ENCODE measurements at regions not wholly inside any gene's neighbourhood (a gene's known extent, or its start where the extent isn't known, plus 50 kb on each side); places are given as distances from the start of the nearest gene placed in this dataset.
A peak's percentile ranks its signal among the peaks of the same experiment; 100 is the strongest.

- no peak overlapping the region for H3K27ac ChIP-seq
- no peaks in the 10 kb centered on the region for H3K36me3 ChIP-seq
- intact Hi-C loops (cut with DNase I): no loop called here
- ATAC-seq (no peak), DNase-seq (no peak)
- no peaks in the 10 kb centered on the region for H3K27me3 ChIP-seq
- no peaks in the 10 kb centered on the region for H3K4me1 ChIP-seq
- H3K9me3 ChIP-seq: no peaks in the 10 kb centered on the region
- H3K4me3 ChIP-seq: no peak overlapping the region
- WGBS (ENCODE audit: insufficient coverage, low coverage, low lambda C conversion rate, missing lambda C conversion rate): 81% methylated on average over 5 of the region's 11 CpGs
- TF ChIP-seq CTCF (IDR thresholded peaks at IDR 0.05) (no peak), POLR2A (IDR thresholded peaks at IDR 0.05) (no peak)
These were observed 470.8 kb upstream of the ZMIZ1 start for GRCh38 chr10:78597796-78598555.

GRCh38 chr10:78599122-78599853 is 469.5 kb upstream of the ZMIZ1 start:
- intact Hi-C loops (cut with DNase I): no loop called here
- no peaks in the 10 kb centered on the region for H3K27me3 ChIP-seq
- H3K36me3 ChIP-seq: no peaks in the 10 kb centered on the region
- DNase-seq (no peak), ATAC-seq (peak in 2 of 4 donors; percentile 25 to 34)
- no peaks in the 10 kb centered on the region for H3K4me1 ChIP-seq
- H3K4me3 ChIP-seq: no peak overlapping the region
- TF ChIP-seq CTCF (IDR thresholded peaks at IDR 0.05): peak in 2 of 4 donors; percentile 21 to 38
- TF ChIP-seq POLR2A (IDR thresholded peaks at IDR 0.05): no peak
- 79% methylated on average over 2 of the region's 3 CpGs for WGBS (ENCODE audit: insufficient coverage, low coverage, low lambda C conversion rate, missing lambda C conversion rate)
- H3K9me3 ChIP-seq: no peaks in the 10 kb centered on the region
- H3K27ac ChIP-seq: no peak overlapping the region

GRCh38 chr10:78600121-78600665 is 468.6 kb upstream of the ZMIZ1 start:
- H3K4me3 ChIP-seq: no peak overlapping the region
- no peaks in the 10 kb centered on the region for H3K4me1 ChIP-seq
- no peaks in the 10 kb centered on the region for H3K36me3 ChIP-seq
- H3K27ac ChIP-seq: no peak overlapping the region
- DNase-seq (no peak), ATAC-seq (no peak)
- H3K27me3 ChIP-seq: no peaks in the 10 kb centered on the region
- TF ChIP-seq CTCF (IDR thresholded peaks at IDR 0.05) (no peak), POLR2A (IDR thresholded peaks at IDR 0.05) (no peak)
- 55% methylated on average over 4 of the region's 5 CpGs for WGBS (ENCODE audit: insufficient coverage, low coverage, low lambda C conversion rate, missing lambda C conversion rate)
- intact Hi-C loops (cut with DNase I): no loop called here
- H3K9me3 ChIP-seq: no peaks in the 10 kb centered on the region

- WGBS (ENCODE audit: insufficient coverage, low coverage, low lambda C conversion rate, missing lambda C conversion rate): 85% methylated on average over 3 of the region's 3 CpGs
- intact Hi-C loops (cut with DNase I): no loop called here
- Histone ChIP-seq H3K36me3 (no peaks in the 10 kb centered on the region), H3K9me3 (no peaks in the 10 kb centered on the region), H3K27me3 (no peaks in the 10 kb centered on the region), H3K4me3 (no peak overlapping the region), H3K27ac (no peak overlapping the region), H3K4me1 (no peaks in the 10 kb centered on the region)
- TF ChIP-seq POLR2A (IDR thresholded peaks at IDR 0.05): no peak
- no peak for TF ChIP-seq CTCF (IDR thresholded peaks at IDR 0.05)
- DNase-seq (no peak), ATAC-seq (no peak)
These were observed 468.0 kb upstream of the ZMIZ1 start for GRCh38 chr10:78600740-78601139.

Data from right lobe of liver (tissue), 6 donors.